GM18873 (cell line): ENCODE measurements at regions not wholly inside any gene's neighbourhood (a gene's known extent, or its start where the extent isn't known, plus 50 kb on each side); places are given as distances from the start of the nearest gene placed in this dataset.
"Not testable (repeated sequence)": the region's sequence is repeated elsewhere in the genome, so short reads cannot be mapped to it uniquely, and the experiment has no call there.

ENCODE experiments used
- ATAC-seq: cut with Tn5 transposase; IDR thresholded peaks from one replicate; pipeline ENCODE4 v1.9.1; 2021; ENCODE audit warnings: mild to moderate bottlenecking, moderate library complexity, moderate number of reproducible peaks; ENCODE audit not compliant: unreplicated experiment, low FRiP score

GRCh38 chr15:21774760-21775159 is 102.8 kb downstream of the POTEB start:
- ATAC-seq: not testable (repeated sequence)

GRCh38 chr15:21766524-21766923 is 111.0 kb downstream of the POTEB start:
- ATAC-seq: not testable (repeated sequence)

GRCh38 chr15:21763756-21764155 is 113.8 kb downstream of the POTEB start:
- not testable (repeated sequence) for ATAC-seq

GRCh38 chr15:21760250-21761023 is 117.1 kb downstream of the POTEB start:
- ATAC-seq: not testable (repeated sequence)

GRCh38 chr15:21759401-21760165 is 118.0 kb downstream of the POTEB start:
- not testable (repeated sequence) for ATAC-seq

GRCh38 chr15:21753838-21754237 is 123.7 kb downstream of the POTEB start:
- not testable (repeated sequence) for ATAC-seq

- ATAC-seq: not testable (repeated sequence)
Measured at GRCh38 chr15:21752124-21752957, 125.2 kb downstream of the POTEB start.

GRCh38 chr15:21749173-21749572 is 128.4 kb downstream of the POTEB start:
- not testable (repeated sequence) for ATAC-seq

GRCh38 chr15:21744245-21744915 is 133.2 kb downstream of the POTEB start:
- not testable (repeated sequence) for ATAC-seq

GRCh38 chr15:21742067-21742466 is 135.5 kb downstream of the POTEB start:
- not testable (repeated sequence) for ATAC-seq

GRCh38 chr15:21738003-21738402 is 139.5 kb downstream of the POTEB start:
- not testable (repeated sequence) for ATAC-seq

- not testable (repeated sequence) for ATAC-seq
Measured at GRCh38 chr15:21736443-21736842, 141.1 kb downstream of the POTEB start.

- ATAC-seq: not testable (repeated sequence)
Measured at GRCh38 chr15:21735837-21736236, 141.7 kb downstream of the POTEB start.

- ATAC-seq: not testable (repeated sequence)
Measured at GRCh38 chr15:21735368-21735767, 142.2 kb downstream of the POTEB start.

- peak; percentile 37 for ATAC-seq
Measured at GRCh38 chr15:21731496-21731895, 146.0 kb downstream of the POTEB start.

- peak; percentile 76 for ATAC-seq
Measured at GRCh38 chr15:21730427-21731405, 146.8 kb downstream of the POTEB start.

- not testable (repeated sequence) for ATAC-seq
Measured at GRCh38 chr15:21724988-21725387, 152.5 kb downstream of the POTEB start.

- not testable (repeated sequence) for ATAC-seq
Measured at GRCh38 chr15:21721115-21721514, 156.4 kb downstream of the POTEB start.

GRCh38 chr15:21718779-21719178 is 158.8 kb downstream of the POTEB start:
- peak; percentile 62 for ATAC-seq
